ENCODE measurements at regions not wholly inside any gene's neighbourhood (a gene's known extent, or its start where the extent isn't known, plus 50 kb on each side); places are given as distances from the start of the nearest gene placed in this dataset.

GRCh38 chr12:125971981-125972380 lies 906.7 kb downstream of the AACS start:
- Histone ChIP-seq H3K27me3 (ENCODE audit: low read depth, low read length) (no peaks in the 10 kb centered on the region), H3K9me3 (ENCODE audit: control insufficient read depth in 1 of 2, low read length in 2 of 2) (no peaks in the 10 kb centered on the region), H3K4me3 (ENCODE audit: low read depth in 1 of 2, low read length in 2 of 2) (no peak overlapping the region), H3K4me1 (ENCODE audit: control insufficient read depth in 1 of 2, insufficient read depth in 2 of 2, low read length in 2 of 2) (no peaks in the 10 kb centered on the region), H3K36me3 (ENCODE audit: control insufficient read depth in 1 of 2, insufficient read depth in 2 of 2, low read length in 2 of 2) (no peaks in the 10 kb centered on the region), H3K27ac (ENCODE audit: low read length) (no peak overlapping the region)

- Histone ChIP-seq H3K4me1 (ENCODE audit: control insufficient read depth in 1 of 2, insufficient read depth in 2 of 2, low read length in 2 of 2) (no peaks in the 10 kb centered on the region), H3K9me3 (ENCODE audit: control insufficient read depth in 1 of 2, low read length in 2 of 2) (no peaks in the 10 kb centered on the region), H3K36me3 (ENCODE audit: control insufficient read depth in 1 of 2, insufficient read depth in 2 of 2, low read length in 2 of 2) (no peaks in the 10 kb centered on the region), H3K4me3 (ENCODE audit: low read depth in 1 of 2, low read length in 2 of 2) (no peak overlapping the region), H3K27ac (ENCODE audit: low read length) (no peak overlapping the region), H3K27me3 (ENCODE audit: low read depth, low read length) (no peaks in the 10 kb centered on the region)
These were observed 913.1 kb downstream of the AACS start for GRCh38 chr12:125978286-125978685.

- Histone ChIP-seq H3K27me3 (ENCODE audit: low read depth, low read length) (no peaks in the 10 kb centered on the region), H3K4me3 (ENCODE audit: low read depth in 1 of 2, low read length in 2 of 2) (no peak overlapping the region), H3K36me3 (ENCODE audit: control insufficient read depth in 1 of 2, insufficient read depth in 2 of 2, low read length in 2 of 2) (no peaks in the 10 kb centered on the region)
These were observed 916.5 kb downstream of the AACS start for GRCh38 chr12:125981610-125982253.

GRCh38 chr12:125983094-125983783 lies 918.0 kb downstream of the AACS start:
- peak overlapping the region; percentile 55 to 62 for H3K4me3 ChIP-seq (ENCODE audit: low read depth in 1 of 2, low read length in 2 of 2)

More at GRCh38 chr12:125981610-125982253, 916.5 kb downstream of the AACS start:
- peaks cover 0 to 11% of the 10 kb centered on the region in 2 donors for H3K4me1 ChIP-seq (ENCODE audit: control insufficient read depth in 1 of 2, insufficient read depth in 2 of 2, low read length in 2 of 2)
- H3K9me3 ChIP-seq (ENCODE audit: control insufficient read depth in 1 of 2, low read length in 2 of 2), result no peaks in the 10 kb centered on the region
- H3K27ac ChIP-seq (ENCODE audit: low read length), result no peak overlapping the region

GRCh38 chr12:125983784-125984500 lies 918.7 kb downstream of the AACS start:
- Histone ChIP-seq H3K27me3 (ENCODE audit: low read depth, low read length) (no peaks in the 10 kb centered on the region), H3K4me1 (ENCODE audit: control insufficient read depth in 1 of 2, insufficient read depth in 2 of 2, low read length in 2 of 2) (peaks cover 0 to 11% of the 10 kb centered on the region in 2 donors), H3K9me3 (ENCODE audit: control insufficient read depth in 1 of 2, low read length in 2 of 2) (no peaks in the 10 kb centered on the region), H3K36me3 (ENCODE audit: control insufficient read depth in 1 of 2, insufficient read depth in 2 of 2, low read length in 2 of 2) (no peaks in the 10 kb centered on the region), H3K27ac (ENCODE audit: low read length) (no peak overlapping the region), H3K4me3 (ENCODE audit: low read depth in 1 of 2, low read length in 2 of 2) (peak overlapping the region; percentile 55 to 62)

More at GRCh38 chr12:125983094-125983783, 918.0 kb downstream of the AACS start:
- Histone ChIP-seq H3K27ac (ENCODE audit: low read length) (peak overlapping the region; percentile 23), H3K36me3 (ENCODE audit: control insufficient read depth in 1 of 2, insufficient read depth in 2 of 2, low read length in 2 of 2) (no peaks in the 10 kb centered on the region), H3K27me3 (ENCODE audit: low read depth, low read length) (no peaks in the 10 kb centered on the region), H3K4me1 (ENCODE audit: control insufficient read depth in 1 of 2, insufficient read depth in 2 of 2, low read length in 2 of 2) (peaks cover 0 to 11% of the 10 kb centered on the region in 2 donors), H3K9me3 (ENCODE audit: control insufficient read depth in 1 of 2, low read length in 2 of 2) (no peaks in the 10 kb centered on the region)

- Histone ChIP-seq H3K4me1 (ENCODE audit: control insufficient read depth in 1 of 2, insufficient read depth in 2 of 2, low read length in 2 of 2) (peaks cover 0 to 9% of the 10 kb centered on the region in 2 donors), H3K27ac (ENCODE audit: low read length) (no peak overlapping the region), H3K27me3 (ENCODE audit: low read depth, low read length) (no peaks in the 10 kb centered on the region), H3K9me3 (ENCODE audit: control insufficient read depth in 1 of 2, low read length in 2 of 2) (no peaks in the 10 kb centered on the region), H3K4me3 (ENCODE audit: low read depth in 1 of 2, low read length in 2 of 2) (no peak overlapping the region), H3K36me3 (ENCODE audit: control insufficient read depth in 1 of 2, insufficient read depth in 2 of 2, low read length in 2 of 2) (no peaks in the 10 kb centered on the region)
These were observed 923.3 kb downstream of the AACS start for GRCh38 chr12:125988545-125988944.

- Histone ChIP-seq H3K36me3 (ENCODE audit: control insufficient read depth in 1 of 2, insufficient read depth in 2 of 2, low read length in 2 of 2) (no peaks in the 10 kb centered on the region), H3K27ac (ENCODE audit: low read length) (no peak overlapping the region), H3K4me3 (ENCODE audit: low read depth in 1 of 2, low read length in 2 of 2) (no peak overlapping the region), H3K4me1 (ENCODE audit: control insufficient read depth in 1 of 2, insufficient read depth in 2 of 2, low read length in 2 of 2) (no peaks in the 10 kb centered on the region), H3K27me3 (ENCODE audit: low read depth, low read length) (no peaks in the 10 kb centered on the region), H3K9me3 (ENCODE audit: control insufficient read depth in 1 of 2, low read length in 2 of 2) (no peaks in the 10 kb centered on the region)
These were observed 924.5 kb downstream of the AACS start for GRCh38 chr12:125989696-125990095.

GRCh38 chr12:125996443-125996842 lies 931.2 kb downstream of the AACS start:
- no peaks in the 10 kb centered on the region for H3K27me3 ChIP-seq (ENCODE audit: low read depth, low read length)
- H3K4me1 ChIP-seq (ENCODE audit: control insufficient read depth in 1 of 2, insufficient read depth in 2 of 2, low read length in 2 of 2), result no peaks in the 10 kb centered on the region
- no peaks in the 10 kb centered on the region for H3K9me3 ChIP-seq (ENCODE audit: control insufficient read depth in 1 of 2, low read length in 2 of 2)
- H3K27ac ChIP-seq (ENCODE audit: low read length), result no peak overlapping the region
- H3K4me3 ChIP-seq (ENCODE audit: low read depth in 1 of 2, low read length in 2 of 2), result no peak overlapping the region
- no peaks in the 10 kb centered on the region for H3K36me3 ChIP-seq (ENCODE audit: control insufficient read depth in 1 of 2, insufficient read depth in 2 of 2, low read length in 2 of 2)

- Histone ChIP-seq H3K4me3 (ENCODE audit: low read depth in 1 of 2, low read length in 2 of 2) (no peak overlapping the region), H3K27ac (ENCODE audit: low read length) (no peak overlapping the region), H3K9me3 (ENCODE audit: control insufficient read depth in 1 of 2, low read length in 2 of 2) (peaks cover 0 to 10% of the 10 kb centered on the region in 2 donors), H3K36me3 (ENCODE audit: control insufficient read depth in 1 of 2, insufficient read depth in 2 of 2, low read length in 2 of 2) (no peaks in the 10 kb centered on the region), H3K4me1 (ENCODE audit: control insufficient read depth in 1 of 2, insufficient read depth in 2 of 2, low read length in 2 of 2) (no peaks in the 10 kb centered on the region), H3K27me3 (ENCODE audit: low read depth, low read length) (no peaks in the 10 kb centered on the region)
These were observed 934.4 kb downstream of the AACS start for GRCh38 chr12:125999628-126000027.

GRCh38 chr12:126019385-126019784 lies 954.1 kb downstream of the AACS start:
- no peak overlapping the region for H3K4me3 ChIP-seq (ENCODE audit: low read depth in 1 of 2, low read length in 2 of 2)
- peaks cover 0 to 18% of the 10 kb centered on the region in 2 donors for H3K9me3 ChIP-seq (ENCODE audit: control insufficient read depth in 1 of 2, low read length in 2 of 2)
- no peaks in the 10 kb centered on the region for H3K4me1 ChIP-seq (ENCODE audit: control insufficient read depth in 1 of 2, insufficient read depth in 2 of 2, low read length in 2 of 2)
- no peak overlapping the region for H3K27ac ChIP-seq (ENCODE audit: low read length)
- H3K36me3 ChIP-seq (ENCODE audit: control insufficient read depth in 1 of 2, insufficient read depth in 2 of 2, low read length in 2 of 2), result no peaks in the 10 kb centered on the region
- no peaks in the 10 kb centered on the region for H3K27me3 ChIP-seq (ENCODE audit: low read depth, low read length)

- H3K36me3 ChIP-seq (ENCODE audit: control insufficient read depth in 1 of 2, insufficient read depth in 2 of 2, low read length in 2 of 2), result no peaks in the 10 kb centered on the region
- H3K9me3 ChIP-seq (ENCODE audit: control insufficient read depth in 1 of 2, low read length in 2 of 2), result peaks cover 0 to 18% of the 10 kb centered on the region in 2 donors
- no peaks in the 10 kb centered on the region for H3K4me1 ChIP-seq (ENCODE audit: control insufficient read depth in 1 of 2, insufficient read depth in 2 of 2, low read length in 2 of 2)
- no peak overlapping the region for H3K27ac ChIP-seq (ENCODE audit: low read length)
- no peaks in the 10 kb centered on the region for H3K27me3 ChIP-seq (ENCODE audit: low read depth, low read length)
- H3K4me3 ChIP-seq (ENCODE audit: low read depth in 1 of 2, low read length in 2 of 2), result no peak overlapping the region
These were observed 956.4 kb downstream of the AACS start for GRCh38 chr12:126021675-126022074.

Measured in muscle layer of duodenum (tissue), 2 donors.